ENCODE measurements at regions not wholly inside any gene's neighbourhood (a gene's known extent, or its start where the extent isn't known, plus 50 kb on each side); places are given as distances from the start of the nearest gene placed in this dataset.
A peak's percentile ranks its signal among the peaks of the same experiment; 100 is the strongest.

DNA sequence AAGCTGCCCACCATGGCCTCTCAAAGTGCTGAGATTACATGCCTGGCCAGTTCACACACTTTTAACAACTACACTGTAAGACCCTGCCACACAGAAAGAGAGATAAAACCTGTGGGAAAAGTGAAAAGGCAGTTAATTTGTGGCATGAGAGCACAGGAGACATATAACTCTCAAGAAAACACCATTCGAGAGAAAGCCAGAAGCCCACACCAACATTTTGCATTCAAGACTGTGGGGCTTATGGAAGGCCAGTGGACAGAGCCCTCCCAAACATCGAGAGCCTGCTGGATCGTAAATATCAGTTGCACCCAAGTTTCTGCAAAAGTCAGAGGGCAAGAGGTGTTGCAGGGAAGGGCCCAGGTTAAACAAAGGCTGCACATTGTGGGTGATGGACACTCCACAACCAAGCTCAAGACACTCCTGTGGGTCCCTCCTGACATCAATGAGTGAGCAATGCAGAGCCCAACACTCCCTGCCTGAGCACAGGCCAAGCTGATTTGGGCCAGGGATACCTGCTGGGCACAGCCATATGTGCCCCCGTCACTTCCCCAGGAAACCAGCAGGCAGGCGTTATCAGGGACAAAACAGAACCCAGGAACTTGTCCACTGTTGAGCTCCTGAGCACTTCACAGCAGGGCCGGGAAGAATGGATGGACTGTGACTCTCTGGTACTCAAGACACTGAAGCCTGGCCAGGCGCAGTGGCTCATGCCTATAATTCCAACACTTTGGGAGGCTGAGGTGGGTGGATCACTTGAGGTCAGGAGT, 114.4 kb downstream of the ZFP36L2 start:
- intact Hi-C loops (cut with DNase I; ENCODE audit: low total_unique reads) (no loop called here), in situ Hi-C loops (cut with MboI; ENCODE audit: low sequenced_read_pairs in 4 of 4) (no loop called here)
- Histone ChIP-seq H3K9me3 (no peaks in the 10 kb centered on the region), H3K36me3 (no peaks in the 10 kb centered on the region), H3K27me3 (no peaks in the 10 kb centered on the region), H3K4me1 (peaks cover 0 to 9% of the 10 kb centered on the region in 2 donors), H3K4me3 (no peak overlapping the region), H3K27ac (no peak overlapping the region)
- no peak for DNase-seq
- ATAC-seq = no peak
- TF ChIP-seq, protein P1, sequence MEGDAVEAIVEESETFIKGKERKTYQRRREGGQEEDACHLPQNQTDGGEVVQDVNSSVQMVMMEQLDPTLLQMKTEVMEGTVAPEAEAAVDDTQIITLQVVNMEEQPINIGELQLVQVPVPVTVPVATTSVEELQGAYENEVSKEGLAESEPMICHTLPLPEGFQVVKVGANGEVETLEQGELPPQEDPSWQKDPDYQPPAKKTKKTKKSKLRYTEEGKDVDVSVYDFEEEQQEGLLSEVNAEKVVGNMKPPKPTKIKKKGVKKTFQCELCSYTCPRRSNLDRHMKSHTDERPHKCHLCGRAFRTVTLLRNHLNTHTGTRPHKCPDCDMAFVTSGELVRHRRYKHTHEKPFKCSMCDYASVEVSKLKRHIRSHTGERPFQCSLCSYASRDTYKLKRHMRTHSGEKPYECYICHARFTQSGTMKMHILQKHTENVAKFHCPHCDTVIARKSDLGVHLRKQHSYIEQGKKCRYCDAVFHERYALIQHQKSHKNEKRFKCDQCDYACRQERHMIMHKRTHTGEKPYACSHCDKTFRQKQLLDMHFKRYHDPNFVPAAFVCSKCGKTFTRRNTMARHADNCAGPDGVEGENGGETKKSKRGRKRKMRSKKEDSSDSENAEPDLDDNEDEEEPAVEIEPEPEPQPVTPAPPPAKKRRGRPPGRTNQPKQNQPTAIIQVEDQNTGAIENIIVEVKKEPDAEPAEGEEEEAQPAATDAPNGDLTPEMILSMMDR (IDR thresholded peaks at IDR 0.05 in 4 of 5, conservative IDR thresholded peaks at IDR 0.05 in 1 of 5) = no peak

- Histone ChIP-seq H3K4me1 (peaks cover 5 to 24% of the 10 kb centered on the region in 2 donors), H3K27me3 (no peaks in the 10 kb centered on the region), H3K36me3 (no peaks in the 10 kb centered on the region), H3K27ac (no peak overlapping the region), H3K9me3 (no peaks in the 10 kb centered on the region), H3K4me3 (no peak overlapping the region)
- DNase-seq = no peak
- in situ Hi-C loops (cut with MboI; ENCODE audit: low sequenced_read_pairs in 4 of 4) = no loop called here
- no peak for ATAC-seq
- TF ChIP-seq POLR2A (IDR thresholded peaks at IDR 0.05) = no peak
- TF ChIP-seq, protein P1 (IDR thresholded peaks at IDR 0.05 in 4 of 5, conservative IDR thresholded peaks at IDR 0.05 in 1 of 5) = no peak
- intact Hi-C loops (cut with DNase I; ENCODE audit: low total_unique reads) = no loop called here
Observed at GRCh38 chr2:43110442-43110871, 115.9 kb downstream of the ZFP36L2 start.

DNA sequence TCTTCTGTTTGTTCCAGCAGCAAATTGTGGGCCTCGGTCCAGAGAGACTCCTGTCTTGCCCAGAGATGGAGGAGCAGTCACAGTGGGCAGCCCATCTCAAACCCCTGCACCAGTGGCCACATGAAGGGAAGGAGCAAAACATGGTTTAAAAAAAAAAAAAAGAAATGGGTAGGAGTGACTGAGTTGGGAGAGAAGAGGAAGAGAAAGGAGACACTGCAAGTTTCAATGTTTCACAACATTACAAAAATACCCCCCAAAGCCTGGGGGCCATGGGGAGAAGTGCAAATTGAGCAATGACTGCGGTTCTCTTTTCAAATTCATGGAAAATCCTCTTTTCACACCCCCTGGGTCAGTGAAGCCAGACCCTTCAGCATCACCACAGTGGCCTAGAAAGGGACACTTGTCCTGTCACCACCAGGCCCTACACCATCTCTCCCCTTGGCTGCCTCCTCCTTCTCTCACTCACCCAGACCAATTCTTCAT, 117.1 kb downstream of the ZFP36L2 start:
- Histone ChIP-seq H3K4me3 (no peak overlapping the region), H3K27me3 (no peaks in the 10 kb centered on the region), H3K27ac (peak overlapping the region in 2 of 4 donors; percentile 3 to 14), H3K9me3 (no peaks in the 10 kb centered on the region), H3K4me1 (peaks cover 5 to 25% of the 10 kb centered on the region in 2 donors), H3K36me3 (no peaks in the 10 kb centered on the region)
- ATAC-seq = peak; percentile 12 to 26
- intact Hi-C loops (cut with DNase I; ENCODE audit: low total_unique reads) (no loop called here), in situ Hi-C loops (cut with MboI; ENCODE audit: low sequenced_read_pairs in 4 of 4) (no loop called here)
- TF ChIP-seq POLR2A (IDR thresholded peaks at IDR 0.05) = no peak
- TF ChIP-seq, protein P1 (IDR thresholded peaks at IDR 0.05 in 4 of 5, conservative IDR thresholded peaks at IDR 0.05 in 1 of 5) = no peak
- no peak for DNase-seq

DNA sequence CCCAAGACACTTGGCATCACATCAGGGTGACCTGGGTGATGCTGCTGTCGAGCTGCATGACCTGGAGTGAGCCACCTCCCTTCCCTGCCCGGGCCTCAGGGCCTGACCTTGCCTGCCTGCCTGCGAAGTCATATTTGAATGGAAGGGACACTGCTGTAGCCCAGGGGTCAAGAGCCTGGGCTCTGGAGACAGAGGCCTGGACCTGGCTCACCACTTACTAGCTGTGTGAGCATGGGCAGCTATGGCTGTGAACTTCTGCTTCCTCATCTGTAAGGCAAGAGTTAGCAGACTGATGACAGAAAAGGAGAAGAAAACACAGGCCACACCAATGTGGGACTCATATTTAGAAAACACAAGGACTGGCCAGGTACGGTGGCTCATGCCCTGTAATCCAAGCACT, 118.7 kb downstream of the ZFP36L2 start:
- no peak overlapping the region for H3K4me3 ChIP-seq
- H3K4me1 ChIP-seq = peaks cover 5 to 25% of the 10 kb centered on the region in 2 donors
- no peak for TF ChIP-seq POLR2A (IDR thresholded peaks at IDR 0.05)
- TF ChIP-seq, protein P1 (IDR thresholded peaks at IDR 0.05 in 4 of 5, conservative IDR thresholded peaks at IDR 0.05 in 1 of 5) = no peak
- no peaks in the 10 kb centered on the region for H3K9me3 ChIP-seq
- H3K27me3 ChIP-seq = no peaks in the 10 kb centered on the region
- no peak for DNase-seq
- intact Hi-C loops (cut with DNase I; ENCODE audit: low total_unique reads) (no loop called here), in situ Hi-C loops (cut with MboI; ENCODE audit: low sequenced_read_pairs in 4 of 4) (no loop called here)
- H3K27ac ChIP-seq = peak overlapping the region in 2 of 4 donors; percentile 35 to 51
- H3K36me3 ChIP-seq = no peaks in the 10 kb centered on the region
- ATAC-seq = no peak

Data from gastrocnemius medialis (tissue), 4 donors.